A549 (cell line): ENCODE measurements at regions not wholly inside any gene's neighbourhood (a gene's known extent, or its start where the extent isn't known, plus 50 kb on each side); places are given as distances from the start of the nearest gene placed in this dataset.

Experiments used
- CEBPB ChIP-seq, 2 experiments: fragments of >200 bp in 1 of 2; sonication (Bioruptor Twin) in 1 of 2; formaldehyde crosslinking in 1 of 2; IDR thresholded peaks; 2 replicates each; pipeline ENCODE4 v1.6.1; 2012 to 2016
- MYC ChIP-seq: IDR thresholded peaks from 2 replicates; pipeline ENCODE4 v1.6.1; 2012; ENCODE audit warnings: mild to moderate bottlenecking, inconsistent platforms, low read length, improper control_type of control experiment, borderline replicate concordance
- SMC3 ChIP-seq: fragments of >200 bp; sonication (Bioruptor Twin); formaldehyde crosslinking; IDR thresholded peaks from 3 replicates; pipeline ENCODE4 v1.6.1; 2018; ENCODE audit warnings: inconsistent platforms
- TF ChIP-seq, protein P1 (sequence below): fragments of >200 bp; sonication (Bioruptor Twin); formaldehyde crosslinking; IDR thresholded peaks from 3 replicates; pipeline ENCODE4 v1.5.1; 2016
- TF ChIP-seq, protein P2 (sequence below): fragments of 200-600 bp; sonication (generic); IDR thresholded peaks from 2 replicates; pipeline ENCODE4 v1.6.1; 2016; ENCODE audit warnings: antibody characterized with exemption, mild to moderate bottlenecking, moderate library complexity

DNA sequence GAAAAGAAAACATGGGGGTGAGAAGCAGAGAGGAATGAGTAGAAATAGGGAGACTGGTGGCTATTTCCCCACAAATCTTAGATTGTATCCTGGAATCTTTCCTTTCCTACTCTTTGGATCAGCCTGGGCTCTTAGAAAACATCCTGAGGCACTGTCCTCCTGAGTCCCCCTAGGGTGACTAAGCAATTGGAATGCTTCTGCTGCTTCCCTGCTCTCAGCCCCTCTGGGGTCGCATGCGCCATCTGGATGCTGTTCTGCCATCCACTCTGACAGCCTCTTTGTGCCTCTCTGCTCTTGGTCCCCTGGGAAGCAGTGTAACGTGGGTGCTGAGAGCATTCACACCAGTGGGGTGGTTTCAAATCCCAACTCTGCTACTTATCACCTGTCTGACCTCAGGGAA is 443.0 kb downstream of the SIPA1L2 start:
- TF ChIP-seq CEBPB (IDR thresholded peaks at IDR 0.05) (no peak), MYC (no peak), SMC3 (no peak)
- TF ChIP-seq, protein P1, sequence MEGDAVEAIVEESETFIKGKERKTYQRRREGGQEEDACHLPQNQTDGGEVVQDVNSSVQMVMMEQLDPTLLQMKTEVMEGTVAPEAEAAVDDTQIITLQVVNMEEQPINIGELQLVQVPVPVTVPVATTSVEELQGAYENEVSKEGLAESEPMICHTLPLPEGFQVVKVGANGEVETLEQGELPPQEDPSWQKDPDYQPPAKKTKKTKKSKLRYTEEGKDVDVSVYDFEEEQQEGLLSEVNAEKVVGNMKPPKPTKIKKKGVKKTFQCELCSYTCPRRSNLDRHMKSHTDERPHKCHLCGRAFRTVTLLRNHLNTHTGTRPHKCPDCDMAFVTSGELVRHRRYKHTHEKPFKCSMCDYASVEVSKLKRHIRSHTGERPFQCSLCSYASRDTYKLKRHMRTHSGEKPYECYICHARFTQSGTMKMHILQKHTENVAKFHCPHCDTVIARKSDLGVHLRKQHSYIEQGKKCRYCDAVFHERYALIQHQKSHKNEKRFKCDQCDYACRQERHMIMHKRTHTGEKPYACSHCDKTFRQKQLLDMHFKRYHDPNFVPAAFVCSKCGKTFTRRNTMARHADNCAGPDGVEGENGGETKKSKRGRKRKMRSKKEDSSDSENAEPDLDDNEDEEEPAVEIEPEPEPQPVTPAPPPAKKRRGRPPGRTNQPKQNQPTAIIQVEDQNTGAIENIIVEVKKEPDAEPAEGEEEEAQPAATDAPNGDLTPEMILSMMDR = no peak
- TF ChIP-seq, protein P2, sequence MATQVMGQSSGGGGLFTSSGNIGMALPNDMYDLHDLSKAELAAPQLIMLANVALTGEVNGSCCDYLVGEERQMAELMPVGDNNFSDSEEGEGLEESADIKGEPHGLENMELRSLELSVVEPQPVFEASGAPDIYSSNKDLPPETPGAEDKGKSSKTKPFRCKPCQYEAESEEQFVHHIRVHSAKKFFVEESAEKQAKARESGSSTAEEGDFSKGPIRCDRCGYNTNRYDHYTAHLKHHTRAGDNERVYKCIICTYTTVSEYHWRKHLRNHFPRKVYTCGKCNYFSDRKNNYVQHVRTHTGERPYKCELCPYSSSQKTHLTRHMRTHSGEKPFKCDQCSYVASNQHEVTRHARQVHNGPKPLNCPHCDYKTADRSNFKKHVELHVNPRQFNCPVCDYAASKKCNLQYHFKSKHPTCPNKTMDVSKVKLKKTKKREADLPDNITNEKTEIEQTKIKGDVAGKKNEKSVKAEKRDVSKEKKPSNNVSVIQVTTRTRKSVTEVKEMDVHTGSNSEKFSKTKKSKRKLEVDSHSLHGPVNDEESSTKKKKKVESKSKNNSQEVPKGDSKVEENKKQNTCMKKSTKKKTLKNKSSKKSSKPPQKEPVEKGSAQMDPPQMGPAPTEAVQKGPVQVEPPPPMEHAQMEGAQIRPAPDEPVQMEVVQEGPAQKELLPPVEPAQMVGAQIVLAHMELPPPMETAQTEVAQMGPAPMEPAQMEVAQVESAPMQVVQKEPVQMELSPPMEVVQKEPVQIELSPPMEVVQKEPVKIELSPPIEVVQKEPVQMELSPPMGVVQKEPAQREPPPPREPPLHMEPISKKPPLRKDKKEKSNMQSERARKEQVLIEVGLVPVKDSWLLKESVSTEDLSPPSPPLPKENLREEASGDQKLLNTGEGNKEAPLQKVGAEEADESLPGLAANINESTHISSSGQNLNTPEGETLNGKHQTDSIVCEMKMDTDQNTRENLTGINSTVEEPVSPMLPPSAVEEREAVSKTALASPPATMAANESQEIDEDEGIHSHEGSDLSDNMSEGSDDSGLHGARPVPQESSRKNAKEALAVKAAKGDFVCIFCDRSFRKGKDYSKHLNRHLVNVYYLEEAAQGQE = no peak
